ENCODE measurements at regions not wholly inside any gene's neighbourhood (a gene's known extent, or its start where the extent isn't known, plus 50 kb on each side); places are given as distances from the start of the nearest gene placed in this dataset.

DNA sequence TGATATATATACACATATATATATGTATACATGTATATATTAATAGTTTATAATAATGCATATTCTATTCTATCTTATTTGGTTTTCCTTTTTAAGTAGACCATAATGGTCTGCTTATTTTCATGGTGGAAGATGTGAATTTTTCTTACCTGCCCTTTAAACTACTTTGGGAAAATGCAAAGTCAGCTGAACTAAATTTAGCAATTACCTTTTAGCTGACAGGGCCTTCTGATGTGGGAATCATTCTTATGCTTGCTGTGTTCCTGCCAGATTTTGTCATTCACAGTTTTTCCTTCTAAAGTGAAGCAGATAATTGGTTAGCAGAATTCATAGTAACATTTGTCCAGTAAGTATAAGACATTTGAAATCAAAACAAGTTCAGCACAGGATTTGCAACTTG is 63.2 kb upstream of the SAMSN1 start:
- TF ChIP-seq, protein P1, sequence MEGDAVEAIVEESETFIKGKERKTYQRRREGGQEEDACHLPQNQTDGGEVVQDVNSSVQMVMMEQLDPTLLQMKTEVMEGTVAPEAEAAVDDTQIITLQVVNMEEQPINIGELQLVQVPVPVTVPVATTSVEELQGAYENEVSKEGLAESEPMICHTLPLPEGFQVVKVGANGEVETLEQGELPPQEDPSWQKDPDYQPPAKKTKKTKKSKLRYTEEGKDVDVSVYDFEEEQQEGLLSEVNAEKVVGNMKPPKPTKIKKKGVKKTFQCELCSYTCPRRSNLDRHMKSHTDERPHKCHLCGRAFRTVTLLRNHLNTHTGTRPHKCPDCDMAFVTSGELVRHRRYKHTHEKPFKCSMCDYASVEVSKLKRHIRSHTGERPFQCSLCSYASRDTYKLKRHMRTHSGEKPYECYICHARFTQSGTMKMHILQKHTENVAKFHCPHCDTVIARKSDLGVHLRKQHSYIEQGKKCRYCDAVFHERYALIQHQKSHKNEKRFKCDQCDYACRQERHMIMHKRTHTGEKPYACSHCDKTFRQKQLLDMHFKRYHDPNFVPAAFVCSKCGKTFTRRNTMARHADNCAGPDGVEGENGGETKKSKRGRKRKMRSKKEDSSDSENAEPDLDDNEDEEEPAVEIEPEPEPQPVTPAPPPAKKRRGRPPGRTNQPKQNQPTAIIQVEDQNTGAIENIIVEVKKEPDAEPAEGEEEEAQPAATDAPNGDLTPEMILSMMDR (conservative IDR thresholded peaks at IDR 0.05; ENCODE audit: low read length) = no peak
- no peak for TF ChIP-seq EZH2phosphoT487 (IDR thresholded peaks at IDR 0.05; ENCODE audit: borderline replicate concordance)

Data from Loucy (cell line).